Activated CD8-positive, alpha-beta memory T cell treated with anti-CD3 and anti-CD28 coated beads, Interleukin-2, amount 10 ng/mL, durations not matched to agents 7 days and 5 days (primary cell): ENCODE measurements at regions not wholly inside any gene's neighbourhood (a gene's known extent, or its start where the extent isn't known, plus 50 kb on each side); places are given as distances from the start of the nearest gene placed in this dataset.
A peak's percentile ranks its signal among the peaks of the same experiment; 100 is the strongest.
"Not testable (repeated sequence)": the region's sequence is repeated elsewhere in the genome, so short reads cannot be mapped to it uniquely, and the experiment has no call there.

Source experiments
- ATAC-seq: fragments of 150-1000 bp; cut with Tn5 transposase; one replicate; pipeline ENCODE4 v1.10.0; 2021; ENCODE audit warnings: moderate library complexity
- CTCF ChIA-PET: fragments of 350-600 bp; sonication (Branson Sonifier 250); formaldehyde crosslinking; loops from one replicate; lab custom pipeline; 2021; ENCODE audit warnings: antibody characterized with exemption; lab: Charles Lee
- DNase-seq: peaks from one replicate; pipeline ENCODE4 v3.0.0-alpha.2; 2020
- H3K27ac Mint-ChIP-seq: one replicate; pipeline ENCODE4 v1.8.0; 2021; ENCODE audit warnings: mild to moderate bottlenecking, mixed read lengths
- H3K27me3 Mint-ChIP-seq: one replicate; pipeline ENCODE4 v1.8.0; 2021; ENCODE audit warnings: mixed read lengths
- H3K36me3 Mint-ChIP-seq: one replicate; pipeline ENCODE4 v1.8.0; 2021; ENCODE audit warnings: mild to moderate bottlenecking, mixed read lengths
- H3K4me1 Mint-ChIP-seq: one replicate; pipeline ENCODE4 v1.8.0; 2021; ENCODE audit warnings: mixed read lengths
- H3K4me3 Mint-ChIP-seq: one replicate; pipeline ENCODE4 v1.8.0; 2021; ENCODE audit warnings: mild to moderate bottlenecking, moderate library complexity, mixed read lengths
- H3K9me3 Mint-ChIP-seq: one replicate; pipeline ENCODE4 v1.8.0; 2022; ENCODE audit warnings: low read depth, mixed read lengths

DNA sequence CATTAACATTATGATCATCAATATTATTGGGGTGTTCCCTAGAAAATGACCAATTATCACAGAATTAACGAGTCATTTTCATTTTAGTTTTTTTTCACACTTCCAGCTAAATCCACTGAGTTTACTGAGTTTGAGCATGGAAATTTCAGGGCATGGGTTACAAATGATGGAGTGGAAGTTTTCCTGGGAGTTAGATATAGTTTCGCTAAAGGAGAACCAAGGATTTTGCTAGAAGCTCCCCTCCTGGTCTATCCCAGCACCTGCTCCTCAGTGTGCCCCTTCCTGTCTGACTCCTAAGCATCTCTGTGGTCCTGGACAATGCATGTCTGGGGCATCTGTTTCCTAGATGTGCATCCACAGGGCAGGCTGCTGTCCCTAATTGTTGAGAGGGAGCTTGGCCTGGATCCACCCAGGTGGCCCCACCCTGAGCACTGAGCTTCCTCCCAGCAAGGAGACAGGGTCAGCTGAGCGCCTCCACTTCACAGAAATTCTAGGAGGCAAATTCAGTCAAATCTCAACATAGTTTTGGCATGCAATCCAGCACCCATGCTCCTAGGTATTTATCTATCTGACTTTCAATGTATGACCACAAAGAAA is 102.3 kb upstream of the GOLGA6L6 start:
- H3K9me3 Mint-ChIP-seq: no peaks in the 10 kb centered on the region
- no peak for DNase-seq
- H3K27me3 Mint-ChIP-seq: peaks cover 13% of the 10 kb centered on the region
- no peak overlapping the region for H3K4me3 Mint-ChIP-seq
- no peak for ATAC-seq
- CTCF ChIA-PET: interaction anchor here (0.7 to 1.4 kb wide), 4 partner anchors 9 to 639 kb away, joined by 3 to 4 read pairs (median 3); no protein-coding TSS in a partner anchor
- H3K36me3 Mint-ChIP-seq: no peaks in the 10 kb centered on the region
- no peak overlapping the region for H3K27ac Mint-ChIP-seq
- H3K4me1 Mint-ChIP-seq: no peaks in the 10 kb centered on the region

DNA sequence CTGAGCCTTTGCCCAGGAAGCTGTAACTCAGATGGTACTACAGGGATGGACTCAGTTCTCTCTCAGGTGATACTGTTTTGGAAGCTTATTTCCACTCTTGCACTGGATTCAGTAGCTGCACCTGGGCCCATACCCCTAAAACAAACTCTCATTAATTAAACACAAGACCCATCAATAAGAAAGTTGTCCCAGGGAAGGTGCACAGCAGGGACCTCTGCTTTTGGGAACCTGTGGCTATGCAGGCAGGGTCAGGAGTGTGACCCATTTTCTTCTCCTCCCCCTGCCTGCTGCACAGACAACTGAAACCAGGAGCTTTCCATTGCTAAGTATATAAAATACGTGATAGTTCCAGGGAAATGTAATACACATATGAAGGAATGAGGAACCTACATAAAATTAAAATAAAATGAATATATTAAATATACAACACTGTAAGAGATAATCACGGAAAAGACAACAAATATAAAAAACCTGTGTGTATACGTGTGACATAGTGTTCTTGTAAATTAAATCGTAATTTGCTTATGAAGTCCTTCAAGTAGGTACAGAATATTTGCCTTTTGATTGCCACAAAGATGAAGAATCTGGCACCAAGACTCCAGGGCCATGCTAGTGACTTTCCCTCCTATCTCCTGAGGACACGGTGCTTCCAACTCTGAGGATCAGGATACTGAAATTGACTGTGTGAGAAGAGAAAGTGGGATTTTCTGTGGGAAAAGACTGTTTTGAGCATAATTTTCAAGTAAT is 101.6 kb upstream of the GOLGA6L6 start:
- CTCF ChIA-PET: interaction anchor here (0.7 to 1.4 kb wide), 3 partner anchors 8 to 640 kb away, joined by 3 read pairs; no protein-coding TSS in a partner anchor
- Mint-ChIP-seq H3K27me3 (peaks cover 13% of the 10 kb centered on the region), H3K9me3 (no peaks in the 10 kb centered on the region), H3K27ac (no peak overlapping the region), H3K36me3 (no peaks in the 10 kb centered on the region), H3K4me3 (no peak overlapping the region), H3K4me1 (no peaks in the 10 kb centered on the region)
- DNase-seq (no peak), ATAC-seq (no peak)

DNA sequence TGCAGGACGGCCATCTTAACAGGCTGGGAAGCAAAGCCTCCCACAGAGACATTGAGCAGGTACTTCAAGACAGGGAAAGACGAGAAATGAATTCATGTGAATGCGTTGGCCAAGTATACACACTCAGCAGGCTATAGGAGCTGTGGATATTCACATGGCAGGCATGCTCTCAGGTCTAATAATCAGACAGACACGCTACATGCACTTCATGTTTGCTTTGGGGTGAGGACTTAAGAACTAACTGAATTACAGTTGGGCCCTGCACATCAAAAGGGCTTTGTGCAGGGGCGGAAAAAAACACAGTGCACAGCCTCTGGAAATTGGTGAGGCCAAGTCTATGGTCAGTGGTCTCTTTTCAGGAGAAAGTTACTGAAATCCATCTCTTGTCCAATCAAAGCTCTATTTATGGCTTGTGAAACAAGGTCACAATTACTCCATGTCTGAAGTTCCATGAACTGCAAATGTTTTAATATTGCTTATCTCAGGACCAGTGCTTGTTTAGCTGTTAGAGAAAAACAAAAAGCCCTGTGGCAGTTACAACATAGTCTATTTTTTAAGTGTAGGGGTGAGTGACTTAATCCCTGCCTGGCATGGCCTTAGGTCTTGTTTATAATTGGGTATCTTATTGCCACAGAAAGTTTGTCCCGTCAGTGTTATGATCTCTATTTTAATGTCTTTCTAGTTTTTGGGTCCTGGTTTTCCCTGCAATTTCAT is 100.6 kb upstream of the GOLGA6L6 start:
- no peak overlapping the region for H3K4me3 Mint-ChIP-seq
- ATAC-seq (no peak), DNase-seq (no peak)
- H3K27ac Mint-ChIP-seq: no peak overlapping the region
- H3K27me3 Mint-ChIP-seq: peaks cover 13% of the 10 kb centered on the region
- no peaks in the 10 kb centered on the region for H3K4me1 Mint-ChIP-seq
- CTCF ChIA-PET: interaction anchor here (0.9 kb wide), 1 partner anchor 9 kb away, joined by 3 read pairs; no protein-coding TSS in a partner anchor
- no peaks in the 10 kb centered on the region for H3K9me3 Mint-ChIP-seq
- no peaks in the 10 kb centered on the region for H3K36me3 Mint-ChIP-seq

DNA sequence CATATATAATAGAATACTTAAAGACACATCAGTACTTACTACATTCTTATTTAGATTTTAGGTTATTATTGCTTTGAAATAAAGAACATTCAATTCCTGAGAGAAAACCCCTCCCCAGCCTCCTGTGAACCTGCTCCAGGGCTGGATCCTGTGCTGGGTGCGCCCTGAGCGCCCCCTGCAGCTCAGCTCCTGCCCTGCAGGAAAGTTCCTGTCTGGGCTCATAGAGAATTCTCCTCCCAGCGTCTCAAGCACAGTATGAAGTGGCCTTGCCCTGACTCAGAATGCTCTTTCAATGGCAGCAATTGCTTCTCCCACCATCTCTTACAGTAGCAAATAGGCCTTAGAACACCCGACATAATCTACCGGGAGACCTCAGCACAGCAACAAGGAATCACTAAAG is 98.8 kb upstream of the GOLGA6L6 start:
- CTCF ChIA-PET, H3K36me3 Mint-ChIP-seq: not testable (repeated sequence)

DNA sequence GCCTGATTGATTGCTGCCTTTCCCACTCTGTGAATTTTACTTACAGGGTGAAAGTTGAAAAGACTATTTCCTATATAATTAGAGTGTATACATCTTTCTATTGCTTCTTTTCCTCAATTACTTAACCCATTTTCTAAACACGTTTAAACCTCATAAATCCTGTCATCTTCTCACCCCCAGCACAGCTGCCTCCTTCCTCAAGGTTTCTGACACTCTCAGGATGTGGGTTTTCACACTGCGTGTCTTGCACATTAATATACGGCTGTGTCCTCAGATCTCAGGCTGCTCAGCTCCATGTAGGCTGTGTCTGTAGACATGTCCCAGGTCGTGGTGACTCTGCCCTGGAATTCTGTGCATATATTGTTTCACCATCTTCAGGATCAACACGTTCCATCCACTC is 97.6 kb upstream of the GOLGA6L6 start:
- CTCF ChIA-PET, H3K27ac Mint-ChIP-seq, DNase-seq, H3K4me1 Mint-ChIP-seq, H3K9me3 Mint-ChIP-seq, H3K36me3 Mint-ChIP-seq, H3K4me3 Mint-ChIP-seq: not testable (repeated sequence)
- ATAC-seq: peak; percentile 37
- peaks cover 12% of the 10 kb centered on the region for H3K27me3 Mint-ChIP-seq

More for the DNA sequence above, 98.8 kb upstream of the GOLGA6L6 start:
- H3K4me1 Mint-ChIP-seq, DNase-seq, H3K9me3 Mint-ChIP-seq, H3K4me3 Mint-ChIP-seq, H3K27ac Mint-ChIP-seq: not testable (repeated sequence)
- peak; percentile 83 for ATAC-seq
- H3K27me3 Mint-ChIP-seq: peaks cover 13% of the 10 kb centered on the region

DNA sequence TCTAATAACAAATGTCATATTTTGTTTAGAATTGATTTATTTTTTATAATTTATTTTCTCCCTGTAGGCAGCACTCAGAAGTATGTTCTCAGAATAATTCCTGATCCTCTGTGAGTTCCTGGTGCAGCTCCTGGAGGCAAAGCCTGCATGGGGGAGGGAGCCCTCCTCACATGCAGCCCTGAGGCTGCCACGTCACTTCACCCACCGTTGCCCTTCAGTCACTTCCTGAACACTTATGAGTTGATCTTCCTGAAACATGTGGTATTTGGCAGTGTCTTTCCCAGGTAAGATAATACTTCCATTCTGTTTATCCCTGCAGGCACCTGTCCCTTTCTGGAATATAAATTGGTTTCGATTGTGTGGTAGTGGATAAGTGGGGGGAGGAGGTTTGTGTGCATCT is 95.9 kb upstream of the GOLGA6L6 start:
- CTCF ChIA-PET, H3K4me3 Mint-ChIP-seq, H3K36me3 Mint-ChIP-seq, H3K27me3 Mint-ChIP-seq, H3K4me1 Mint-ChIP-seq, H3K27ac Mint-ChIP-seq, H3K9me3 Mint-ChIP-seq, DNase-seq: not testable (repeated sequence)
- peak; percentile 62 for ATAC-seq

DNA sequence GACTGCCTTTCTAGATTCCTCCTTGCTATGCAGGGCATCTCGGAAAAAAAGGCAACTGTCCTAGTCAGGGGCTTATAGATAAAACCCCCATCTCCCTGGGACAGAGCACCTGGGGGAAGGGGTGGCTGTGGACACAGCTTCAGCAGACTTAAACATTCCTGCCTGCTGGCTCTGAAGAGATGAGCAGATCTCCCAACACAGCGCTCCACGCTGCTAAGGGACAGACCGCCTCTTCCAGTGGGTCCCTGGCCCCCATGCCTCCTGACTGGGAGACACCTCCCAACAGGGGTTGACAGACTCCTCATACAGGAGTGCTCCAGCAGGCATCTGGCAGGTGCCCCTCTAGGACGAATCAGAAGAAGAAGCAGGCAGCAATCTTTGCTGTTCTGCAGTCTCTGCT is 87.9 kb upstream of the GOLGA6L6 start:
- H3K27ac Mint-ChIP-seq, H3K4me1 Mint-ChIP-seq, ATAC-seq, H3K9me3 Mint-ChIP-seq, H3K36me3 Mint-ChIP-seq, CTCF ChIA-PET, H3K27me3 Mint-ChIP-seq, H3K4me3 Mint-ChIP-seq, DNase-seq: not testable (repeated sequence)

DNA sequence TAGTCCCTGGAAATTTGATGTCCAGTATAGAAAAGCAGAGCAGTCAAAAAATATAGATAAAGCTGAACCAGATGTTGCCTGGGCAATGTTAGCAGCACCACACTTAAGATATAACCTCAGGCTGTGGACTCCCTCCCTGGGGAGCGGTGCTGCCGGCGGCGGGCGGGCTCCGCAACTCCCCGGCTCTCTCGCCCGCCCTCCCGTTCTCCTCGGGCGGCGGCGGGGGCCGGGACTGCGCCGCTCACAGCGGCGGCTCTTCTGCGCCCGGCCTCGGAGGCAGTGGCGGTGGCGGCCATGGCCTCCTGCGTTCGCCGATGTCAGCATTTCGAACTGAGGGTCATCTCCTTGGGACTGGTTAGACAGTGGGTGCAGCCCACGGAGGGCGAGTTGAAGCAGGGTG is 86.9 kb upstream of the GOLGA6L6 start:
- H3K27me3 Mint-ChIP-seq, H3K36me3 Mint-ChIP-seq, ATAC-seq, H3K9me3 Mint-ChIP-seq, H3K27ac Mint-ChIP-seq, CTCF ChIA-PET, DNase-seq, H3K4me3 Mint-ChIP-seq, H3K4me1 Mint-ChIP-seq: not testable (repeated sequence)

DNA sequence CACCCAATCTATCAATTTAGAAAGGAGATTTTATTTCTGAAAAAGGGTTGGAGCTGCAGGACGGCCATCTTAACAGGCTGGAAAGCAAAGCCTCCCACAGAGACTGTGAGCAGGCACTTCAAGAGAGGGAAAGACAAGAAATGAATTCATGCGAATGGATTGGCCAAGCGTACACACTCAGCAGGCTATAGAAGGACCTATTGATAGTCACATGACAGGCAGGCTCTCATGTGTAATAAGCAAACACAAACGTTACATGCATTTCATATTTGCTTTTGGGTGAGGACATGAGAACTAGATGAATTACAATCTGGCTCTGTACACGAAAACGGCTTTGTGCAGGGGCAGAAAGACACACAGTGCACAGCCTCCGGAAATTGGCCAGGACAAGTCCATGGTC is 83.9 kb upstream of the GOLGA6L6 start:
- H3K4me3 Mint-ChIP-seq, DNase-seq, CTCF ChIA-PET, H3K36me3 Mint-ChIP-seq, H3K9me3 Mint-ChIP-seq, H3K27ac Mint-ChIP-seq, H3K27me3 Mint-ChIP-seq, ATAC-seq, H3K4me1 Mint-ChIP-seq: not testable (repeated sequence)

DNA sequence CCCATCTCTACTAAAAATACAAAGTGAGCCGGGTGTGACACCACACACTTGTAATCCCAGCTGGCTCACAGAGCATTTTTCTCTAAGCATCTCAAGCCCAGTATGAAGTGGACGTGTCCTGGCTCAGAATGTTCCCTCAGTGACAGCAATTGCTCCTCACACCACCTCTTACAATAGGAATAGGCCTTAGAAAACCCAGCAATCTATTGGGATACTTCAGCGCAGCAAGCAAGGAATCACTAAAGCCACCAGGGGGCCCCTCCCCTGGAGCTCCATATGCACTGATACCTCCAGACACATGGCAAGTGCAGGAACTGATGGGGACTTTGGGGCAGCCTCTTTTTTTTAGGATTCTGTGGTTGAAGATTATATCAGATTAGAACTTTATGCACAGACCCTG is 82.5 kb upstream of the GOLGA6L6 start:
- H3K27ac Mint-ChIP-seq, CTCF ChIA-PET, H3K36me3 Mint-ChIP-seq, H3K27me3 Mint-ChIP-seq, H3K4me3 Mint-ChIP-seq, H3K4me1 Mint-ChIP-seq, H3K9me3 Mint-ChIP-seq, ATAC-seq: not testable (repeated sequence)
- DNase-seq: peak; percentile 42

DNA sequence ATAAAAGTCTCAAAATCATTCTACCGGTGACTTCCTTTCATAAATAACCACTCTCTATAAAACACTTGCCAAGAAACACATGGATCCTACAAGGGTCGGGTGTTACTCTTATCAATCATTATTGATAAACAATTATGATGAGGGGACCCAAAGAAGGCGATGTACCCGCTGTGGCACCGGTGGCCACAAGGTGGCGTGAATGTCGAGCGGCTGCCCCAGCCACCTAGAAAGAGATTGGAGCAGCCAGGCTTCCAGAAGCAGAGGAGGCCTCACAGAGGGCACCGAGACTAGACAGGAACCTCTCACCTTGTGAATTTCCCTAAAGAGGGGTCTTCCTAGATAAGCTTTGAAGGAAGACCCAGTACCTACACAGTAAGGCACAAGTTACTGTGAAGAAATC is 80.5 kb upstream of the GOLGA6L6 start:
- H3K36me3 Mint-ChIP-seq, H3K27ac Mint-ChIP-seq, H3K4me1 Mint-ChIP-seq, H3K4me3 Mint-ChIP-seq, H3K27me3 Mint-ChIP-seq, H3K9me3 Mint-ChIP-seq, DNase-seq, CTCF ChIA-PET: not testable (repeated sequence)
- ATAC-seq: peak; percentile 70

DNA sequence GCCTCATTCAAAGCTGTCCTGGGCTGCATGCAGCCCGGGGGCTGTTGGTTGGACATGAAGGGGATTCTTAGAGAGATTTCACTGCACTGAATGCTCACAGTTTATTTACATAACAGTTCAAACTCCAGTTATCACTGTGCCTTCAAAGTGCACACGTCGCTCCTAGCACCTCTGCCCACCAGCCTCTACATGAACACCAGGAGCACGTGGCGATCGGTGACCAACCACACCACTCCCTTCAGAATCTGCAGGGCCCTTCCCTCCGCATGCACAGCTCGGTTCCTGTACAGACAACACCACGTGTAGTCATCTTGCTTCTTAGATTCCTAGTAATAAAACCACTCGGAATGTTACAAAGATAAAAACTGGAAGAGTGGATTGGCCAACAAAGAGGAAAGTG is 72.9 kb upstream of the GOLGA6L6 start:
- H3K4me1 Mint-ChIP-seq, H3K27ac Mint-ChIP-seq, H3K27me3 Mint-ChIP-seq, DNase-seq, ATAC-seq, H3K36me3 Mint-ChIP-seq, CTCF ChIA-PET, H3K9me3 Mint-ChIP-seq, H3K4me3 Mint-ChIP-seq: not testable (repeated sequence)

DNA sequence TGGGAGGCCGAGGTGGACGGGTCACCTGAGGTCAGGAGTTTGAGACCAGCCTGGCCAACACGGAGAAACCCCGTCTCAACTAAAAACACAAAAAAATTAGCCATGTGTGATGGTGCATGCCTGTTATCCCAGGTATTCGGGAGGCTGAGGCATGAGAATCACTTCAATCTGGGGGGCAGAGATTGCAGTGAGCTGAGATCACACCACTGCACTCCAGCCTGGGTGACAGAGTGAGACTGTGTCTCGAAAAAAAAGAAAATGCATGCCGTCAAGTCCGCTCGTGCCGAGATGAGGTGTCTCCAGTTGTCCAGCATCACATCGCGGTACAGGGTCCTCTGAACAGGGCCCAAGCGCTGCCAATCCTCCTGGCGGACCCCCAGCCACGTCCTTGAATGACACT is 71.2 kb upstream of the GOLGA6L6 start:
- not testable (repeated sequence) for H3K27me3 Mint-ChIP-seq

DNA sequence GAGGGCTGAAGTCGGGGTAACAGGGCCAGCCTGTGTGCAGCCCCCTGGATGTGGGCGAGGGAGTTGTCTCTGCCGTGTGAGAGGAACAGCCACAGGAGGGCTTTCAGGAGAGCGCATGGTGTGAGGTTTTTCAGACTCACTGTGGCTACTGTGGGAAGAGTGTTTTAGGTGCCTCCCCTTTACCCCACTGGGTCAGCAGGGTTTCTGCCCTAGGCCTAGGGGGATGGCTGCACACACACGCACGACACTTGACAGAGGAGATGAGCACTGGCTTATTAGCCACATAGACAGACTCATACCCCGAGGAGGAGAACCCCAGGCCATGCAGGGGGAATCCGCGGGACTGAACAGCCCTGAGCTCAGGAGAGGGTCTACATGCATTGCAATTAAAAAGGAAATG is 70.8 kb upstream of the GOLGA6L6 start:
- H3K27ac Mint-ChIP-seq, CTCF ChIA-PET, ATAC-seq, H3K9me3 Mint-ChIP-seq, H3K4me1 Mint-ChIP-seq, H3K36me3 Mint-ChIP-seq, H3K27me3 Mint-ChIP-seq, H3K4me3 Mint-ChIP-seq: not testable (repeated sequence)
- peak; percentile 21 for DNase-seq

More for the DNA sequence above, 71.2 kb upstream of the GOLGA6L6 start:
- ATAC-seq, H3K36me3 Mint-ChIP-seq, H3K4me1 Mint-ChIP-seq, CTCF ChIA-PET, H3K9me3 Mint-ChIP-seq, H3K4me3 Mint-ChIP-seq, H3K27ac Mint-ChIP-seq: not testable (repeated sequence)
- peak; percentile 9 for DNase-seq
